ENCODE measurements at regions not wholly inside any gene's neighbourhood (a gene's known extent, or its start where the extent isn't known, plus 50 kb on each side); places are given as distances from the start of the nearest gene placed in this dataset.

DNA sequence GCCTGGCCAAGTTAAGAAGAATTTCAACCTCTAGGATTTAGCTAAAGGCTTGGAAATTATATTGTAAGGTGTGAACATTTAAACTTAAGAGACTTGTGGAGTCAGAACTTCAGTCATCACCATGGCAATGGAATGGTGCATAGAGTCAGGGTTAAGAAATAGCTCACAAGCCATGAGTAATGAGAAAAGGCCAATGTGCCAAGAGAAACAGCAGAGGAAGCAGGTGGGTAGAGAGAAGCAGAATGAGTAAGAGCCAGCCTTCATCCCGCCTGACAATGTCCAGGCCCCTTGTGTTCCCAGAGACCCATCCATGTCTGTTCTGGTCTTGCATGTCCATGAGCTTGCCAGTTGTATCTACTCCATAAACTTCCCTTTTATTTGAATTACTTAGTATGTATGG is 62.6 kb upstream of the TBX20 start:
- Histone ChIP-seq H3K36me3 (ENCODE audit: low read depth) (no peaks in the 10 kb centered on the region), H3K4me1 (ENCODE audit: insufficient read depth, poor library complexity, severe bottlenecking) (no peaks in the 10 kb centered on the region), H3K4me3 (ENCODE audit: severe bottlenecking) (no peak overlapping the region), H3K9me3 (ENCODE audit: severe bottlenecking) (no peaks in the 10 kb centered on the region), H3K27ac (ENCODE audit: poor library complexity, severe bottlenecking) (no peak overlapping the region), H3K27me3 (ENCODE audit: insufficient read depth, poor library complexity, severe bottlenecking) (peaks cover 6% of the 10 kb centered on the region)
- DNase-seq (ENCODE audit: low spot score) (no peak), ATAC-seq (ENCODE audit: low read depth) (no peak; the same call in 2 of the 3 replicates)
- no peak for TF ChIP-seq CTCF (IDR thresholded peaks at IDR 0.05; ENCODE audit: poor library complexity, severe bottlenecking)

DNA sequence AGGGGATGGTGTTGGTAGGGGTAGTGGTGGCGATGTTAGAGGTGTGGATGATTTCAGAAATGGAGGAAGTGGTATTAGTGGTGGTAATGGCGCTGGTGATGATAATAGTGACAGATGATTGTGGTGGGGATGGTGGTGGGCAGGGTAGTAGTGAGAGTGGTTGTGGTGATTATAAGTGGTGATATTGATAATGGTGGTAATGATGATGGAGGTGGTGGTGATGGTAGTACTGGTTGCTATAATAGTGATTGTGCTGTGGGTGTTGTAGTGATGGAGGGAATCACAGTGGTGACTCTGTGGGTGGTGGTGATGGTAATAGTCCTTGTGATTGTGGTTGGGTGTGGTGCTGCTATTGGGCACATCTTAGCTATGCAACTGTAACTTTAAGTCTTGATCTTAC is 61.6 kb upstream of the TBX20 start:
- no peaks in the 10 kb centered on the region for H3K36me3 ChIP-seq (ENCODE audit: low read depth)
- no peak for TF ChIP-seq CTCF (IDR thresholded peaks at IDR 0.05; ENCODE audit: poor library complexity, severe bottlenecking)
- no peak overlapping the region for H3K4me3 ChIP-seq (ENCODE audit: severe bottlenecking)
- no peaks in the 10 kb centered on the region for H3K9me3 ChIP-seq (ENCODE audit: severe bottlenecking)
- no peak for DNase-seq (ENCODE audit: low spot score)
- H3K27ac ChIP-seq (ENCODE audit: poor library complexity, severe bottlenecking), result no peak overlapping the region
- no peaks in the 10 kb centered on the region for H3K4me1 ChIP-seq (ENCODE audit: insufficient read depth, poor library complexity, severe bottlenecking)
- ATAC-seq (ENCODE audit: low read depth), result no peak
- peaks cover under 1% of the 10 kb centered on the region for H3K27me3 ChIP-seq (ENCODE audit: insufficient read depth, poor library complexity, severe bottlenecking)

DNA sequence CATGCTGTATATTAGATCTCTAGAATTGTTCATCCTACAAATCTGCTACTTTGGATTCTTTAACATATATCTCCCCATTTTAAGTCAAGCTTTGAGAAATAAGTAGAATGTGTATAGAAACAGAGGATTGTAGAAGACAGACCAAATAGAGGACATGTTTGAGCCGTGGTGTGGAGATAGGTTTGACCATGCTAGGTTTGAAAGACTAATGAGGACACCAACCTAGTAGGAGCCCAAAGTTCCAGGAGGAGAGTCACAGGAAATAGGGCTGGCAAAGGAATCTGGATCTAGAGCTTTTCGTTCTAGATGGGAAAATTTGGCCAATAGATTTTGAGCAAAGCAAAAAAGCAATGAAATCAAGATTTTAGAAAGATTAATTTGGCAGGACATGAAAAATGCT is 60.5 kb upstream of the TBX20 start:
- no peaks in the 10 kb centered on the region for H3K27me3 ChIP-seq (ENCODE audit: insufficient read depth, poor library complexity, severe bottlenecking)
- no peaks in the 10 kb centered on the region for H3K4me1 ChIP-seq (ENCODE audit: insufficient read depth, poor library complexity, severe bottlenecking)
- no peak for TF ChIP-seq CTCF (IDR thresholded peaks at IDR 0.05; ENCODE audit: poor library complexity, severe bottlenecking)

GRCh38 chr7:35313575-35313974 is 59.7 kb upstream of the TBX20 start:
- no peak overlapping the region for H3K27ac ChIP-seq (ENCODE audit: poor library complexity, severe bottlenecking)
- ATAC-seq (ENCODE audit: low read depth), result no peak
- no peak for DNase-seq (ENCODE audit: low spot score)
- H3K4me1 ChIP-seq (ENCODE audit: insufficient read depth, poor library complexity, severe bottlenecking), result no peaks in the 10 kb centered on the region
- no peaks in the 10 kb centered on the region for H3K9me3 ChIP-seq (ENCODE audit: severe bottlenecking)
- no peaks in the 10 kb centered on the region for H3K36me3 ChIP-seq (ENCODE audit: low read depth)
- no peak for TF ChIP-seq CTCF (IDR thresholded peaks at IDR 0.05; ENCODE audit: poor library complexity, severe bottlenecking)
- no peaks in the 10 kb centered on the region for H3K27me3 ChIP-seq (ENCODE audit: insufficient read depth, poor library complexity, severe bottlenecking)
- no peak overlapping the region for H3K4me3 ChIP-seq (ENCODE audit: severe bottlenecking)

More for the DNA sequence above, 60.5 kb upstream of the TBX20 start:
- no peak overlapping the region for H3K27ac ChIP-seq (ENCODE audit: poor library complexity, severe bottlenecking)
- ATAC-seq (ENCODE audit: low read depth) (no peak), DNase-seq (ENCODE audit: low spot score) (no peak)
- no peaks in the 10 kb centered on the region for H3K36me3 ChIP-seq (ENCODE audit: low read depth)
- H3K9me3 ChIP-seq (ENCODE audit: severe bottlenecking), result no peaks in the 10 kb centered on the region
- no peak overlapping the region for H3K4me3 ChIP-seq (ENCODE audit: severe bottlenecking)
